ENCODE measurements at regions not wholly inside any gene's neighbourhood (a gene's known extent, or its start where the extent isn't known, plus 50 kb on each side); places are given as distances from the start of the nearest gene placed in this dataset.

DNA sequence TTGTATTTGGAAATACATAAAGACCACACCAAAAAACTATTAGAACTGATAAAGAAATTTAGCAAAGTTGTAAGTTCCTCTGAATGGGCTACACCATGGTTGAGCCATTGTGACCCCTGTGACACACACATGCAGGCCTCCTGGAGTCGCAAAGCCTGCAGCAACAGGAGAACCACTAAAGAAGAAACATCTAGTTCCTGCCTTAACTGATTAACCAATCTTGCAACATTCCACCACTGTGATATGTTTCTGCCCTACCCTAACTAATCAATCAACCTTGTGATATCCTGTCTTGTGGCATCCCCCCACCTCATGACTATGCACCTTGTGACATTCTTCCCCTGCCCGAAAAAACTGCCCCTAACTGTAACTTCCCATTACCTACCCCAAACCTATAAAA lies 401.8 kb downstream of the PRDM5 start:
- no peak for DNase-seq (ENCODE audit: low read depth)
- TF ChIP-seq, protein P1, sequence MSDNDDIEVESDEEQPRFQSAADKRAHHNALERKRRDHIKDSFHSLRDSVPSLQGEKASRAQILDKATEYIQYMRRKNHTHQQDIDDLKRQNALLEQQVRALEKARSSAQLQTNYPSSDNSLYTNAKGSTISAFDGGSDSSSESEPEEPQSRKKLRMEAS (IDR thresholded peaks at IDR 0.05; ENCODE audit: low read depth, low read length): no peak
- TF ChIP-seq MYC (IDR thresholded peaks at IDR 0.05; ENCODE audit: low read depth, low read length) (no peak), POLR2A (IDR thresholded peaks at IDR 0.05; ENCODE audit: extremely low read depth, insufficient read length) (no peak)
- TF ChIP-seq, protein P2, sequence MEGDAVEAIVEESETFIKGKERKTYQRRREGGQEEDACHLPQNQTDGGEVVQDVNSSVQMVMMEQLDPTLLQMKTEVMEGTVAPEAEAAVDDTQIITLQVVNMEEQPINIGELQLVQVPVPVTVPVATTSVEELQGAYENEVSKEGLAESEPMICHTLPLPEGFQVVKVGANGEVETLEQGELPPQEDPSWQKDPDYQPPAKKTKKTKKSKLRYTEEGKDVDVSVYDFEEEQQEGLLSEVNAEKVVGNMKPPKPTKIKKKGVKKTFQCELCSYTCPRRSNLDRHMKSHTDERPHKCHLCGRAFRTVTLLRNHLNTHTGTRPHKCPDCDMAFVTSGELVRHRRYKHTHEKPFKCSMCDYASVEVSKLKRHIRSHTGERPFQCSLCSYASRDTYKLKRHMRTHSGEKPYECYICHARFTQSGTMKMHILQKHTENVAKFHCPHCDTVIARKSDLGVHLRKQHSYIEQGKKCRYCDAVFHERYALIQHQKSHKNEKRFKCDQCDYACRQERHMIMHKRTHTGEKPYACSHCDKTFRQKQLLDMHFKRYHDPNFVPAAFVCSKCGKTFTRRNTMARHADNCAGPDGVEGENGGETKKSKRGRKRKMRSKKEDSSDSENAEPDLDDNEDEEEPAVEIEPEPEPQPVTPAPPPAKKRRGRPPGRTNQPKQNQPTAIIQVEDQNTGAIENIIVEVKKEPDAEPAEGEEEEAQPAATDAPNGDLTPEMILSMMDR (IDR thresholded peaks at IDR 0.05; ENCODE audit: low read depth, low read length): no peak
- no peak overlapping the region for H3K4me3 ChIP-seq (ENCODE audit: low read depth, low read length)

DNA sequence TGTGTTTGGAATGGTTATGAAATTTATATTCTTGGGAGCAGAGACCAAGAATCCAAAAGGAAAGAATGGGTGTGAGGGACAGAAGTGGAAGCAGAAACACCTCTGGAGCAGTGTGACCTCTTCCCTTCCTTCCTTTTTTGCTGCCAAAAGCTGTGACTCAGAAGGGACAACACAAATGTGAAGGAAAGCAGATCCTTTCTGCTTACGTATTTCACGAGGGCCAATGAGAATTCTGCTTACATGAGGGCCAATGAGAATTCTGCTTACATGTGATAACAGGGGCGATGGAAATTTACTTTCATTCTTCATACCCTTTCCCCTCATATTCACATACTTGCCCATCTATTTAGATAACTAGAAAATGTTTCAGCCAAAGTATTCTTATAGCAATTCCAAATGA lies 404.6 kb downstream of the PRDM5 start:
- peak; percentile 73 for DNase-seq (ENCODE audit: low read depth)
- peak overlapping the region; percentile 8 for H3K4me3 ChIP-seq (ENCODE audit: low read depth, low read length)
- TF ChIP-seq, protein P2 (IDR thresholded peaks at IDR 0.05; ENCODE audit: low read depth, low read length): no peak
- TF ChIP-seq, protein P1 (IDR thresholded peaks at IDR 0.05; ENCODE audit: low read depth, low read length): no peak
- TF ChIP-seq MYC (IDR thresholded peaks at IDR 0.05; ENCODE audit: low read depth, low read length) (no peak), POLR2A (IDR thresholded peaks at IDR 0.05; ENCODE audit: extremely low read depth, insufficient read length) (no peak)

DNA sequence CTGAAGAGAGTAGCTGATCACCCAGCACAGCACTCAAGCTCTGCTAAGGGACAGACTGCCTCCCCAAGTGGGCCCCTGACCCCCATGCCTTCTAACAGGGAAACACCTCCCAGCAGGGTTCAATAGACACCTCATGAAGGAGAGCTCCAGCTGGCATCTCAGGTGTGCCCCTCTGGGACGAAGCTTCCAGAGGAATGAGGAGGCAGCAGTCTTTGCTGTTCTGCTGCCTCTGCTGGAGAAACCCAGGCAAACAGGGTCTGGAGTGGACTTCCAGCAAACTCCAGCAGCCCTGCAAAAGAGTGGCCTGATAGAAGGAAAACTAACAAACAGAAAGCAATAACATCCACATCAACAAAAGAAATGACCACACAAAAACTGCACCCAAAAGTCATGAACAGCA lies 412.8 kb downstream of the PRDM5 start:
- TF ChIP-seq, protein P2 (IDR thresholded peaks at IDR 0.05; ENCODE audit: low read depth, low read length): no peak
- TF ChIP-seq MYC (IDR thresholded peaks at IDR 0.05; ENCODE audit: low read depth, low read length) (no peak), POLR2A (IDR thresholded peaks at IDR 0.05; ENCODE audit: extremely low read depth, insufficient read length) (no peak)
- TF ChIP-seq, protein P1 (IDR thresholded peaks at IDR 0.05; ENCODE audit: low read depth, low read length): no peak
- no peak overlapping the region for H3K4me3 ChIP-seq (ENCODE audit: low read depth, low read length)
- no peak for DNase-seq (ENCODE audit: low read depth)

DNA sequence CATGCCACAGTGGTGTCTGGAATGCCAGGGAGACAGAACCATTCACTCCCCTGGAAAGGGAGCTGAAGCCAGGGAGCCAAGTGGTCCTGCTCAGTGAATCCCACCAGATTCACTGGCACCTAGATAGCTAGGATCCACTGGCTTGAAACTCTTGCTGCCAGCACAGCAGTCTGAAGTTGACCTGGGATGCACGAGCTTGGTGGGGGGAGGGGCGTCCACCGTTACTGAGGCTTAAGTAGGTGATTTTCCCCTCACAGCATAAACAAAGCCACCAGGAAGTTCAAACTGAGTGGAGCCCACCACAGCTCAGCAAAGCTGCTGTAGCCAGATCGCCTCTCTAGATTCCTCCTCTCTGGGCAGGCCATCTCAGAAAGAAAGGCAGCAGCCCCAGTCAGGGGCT lies 413.3 kb downstream of the PRDM5 start:
- DNase-seq (ENCODE audit: low read depth): no peak
- no peak overlapping the region for H3K4me3 ChIP-seq (ENCODE audit: low read depth, low read length)

DNA sequence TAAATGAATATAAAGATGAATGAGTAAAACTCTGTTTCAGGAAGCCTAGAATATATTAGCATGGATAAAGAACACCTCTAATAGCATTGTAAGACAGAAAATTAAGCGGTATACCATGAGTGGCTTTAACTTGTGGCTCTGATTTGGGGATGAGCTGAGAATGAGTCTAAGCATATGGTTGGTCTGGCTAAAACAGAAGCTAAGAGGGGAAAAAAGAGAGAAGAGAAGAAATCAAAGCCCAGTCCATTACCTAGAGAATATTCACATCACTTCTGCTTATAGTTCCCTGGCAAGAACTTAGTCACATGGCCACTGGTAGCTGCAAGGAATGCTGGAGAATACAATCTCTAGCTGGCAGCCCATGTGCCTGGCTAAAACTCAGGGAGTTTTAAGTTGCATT lies 414.5 kb downstream of the PRDM5 start:
- no peak for DNase-seq (ENCODE audit: low read depth)
- TF ChIP-seq POLR2A (IDR thresholded peaks at IDR 0.05; ENCODE audit: extremely low read depth, insufficient read length) (no peak), MYC (IDR thresholded peaks at IDR 0.05; ENCODE audit: low read depth, low read length) (no peak)
- TF ChIP-seq, protein P2 (IDR thresholded peaks at IDR 0.05; ENCODE audit: low read depth, low read length): no peak
- TF ChIP-seq, protein P1 (IDR thresholded peaks at IDR 0.05; ENCODE audit: low read depth, low read length): no peak
- no peak overlapping the region for H3K4me3 ChIP-seq (ENCODE audit: low read depth, low read length)

More for the DNA sequence above, 413.3 kb downstream of the PRDM5 start:
- TF ChIP-seq, protein P2 (IDR thresholded peaks at IDR 0.05; ENCODE audit: low read depth, low read length): no peak
- TF ChIP-seq POLR2A (IDR thresholded peaks at IDR 0.05; ENCODE audit: extremely low read depth, insufficient read length) (no peak), MYC (IDR thresholded peaks at IDR 0.05; ENCODE audit: low read depth, low read length) (no peak)
- TF ChIP-seq, protein P1 (IDR thresholded peaks at IDR 0.05; ENCODE audit: low read depth, low read length): no peak
